Activated CD4-positive, alpha-beta T cell treated with anti-CD3 and anti-CD28 coated beads, Interleukin-2, amount 50 U/mL, for 48 hours (primary cell): ENCODE measurements at regions not wholly inside any gene's neighbourhood (a gene's known extent, or its start where the extent isn't known, plus 50 kb on each side); places are given as distances from the start of the nearest gene placed in this dataset.
"Not testable (repeated sequence)": the region's sequence is repeated elsewhere in the genome, so short reads cannot be mapped to it uniquely, and the experiment has no call there.

Experiments
- DNase-seq, 2 experiments: peaks; one replicate each; pipeline ENCODE4 v3.0.0-alpha.2; 2020

- DNase-seq, result no peak
Observed at GRCh38 chr18:59799383-59800015, 100.3 kb upstream of the PMAIP1 start.

GRCh38 chr18:59795882-59796281 lies 98.7 kb upstream of the CCBE1 start:
- no peak for DNase-seq

- DNase-seq, result no peak
Observed at GRCh38 chr18:59792353-59792752, 95.1 kb upstream of the CCBE1 start.

- DNase-seq, result not testable (repeated sequence)
Observed at GRCh38 chr18:59790346-59790936, 93.2 kb upstream of the CCBE1 start.

GRCh38 chr18:59788791-59789106 lies 91.5 kb upstream of the CCBE1 start:
- no peak for DNase-seq

GRCh38 chr18:59787998-59788790 lies 91.0 kb upstream of the CCBE1 start:
- no peak for DNase-seq

- DNase-seq, result no peak
Observed at GRCh38 chr18:59784694-59785093, 87.5 kb upstream of the CCBE1 start.

GRCh38 chr18:59783138-59783537 lies 85.9 kb upstream of the CCBE1 start:
- DNase-seq, result peak; percentile 11 to 23

GRCh38 chr18:59779979-59780378 lies 82.8 kb upstream of the CCBE1 start:
- no peak for DNase-seq

- no peak for DNase-seq
Observed at GRCh38 chr18:59778434-59778833, 81.2 kb upstream of the CCBE1 start.

- DNase-seq, result no peak
Observed at GRCh38 chr18:59777636-59778035, 80.4 kb upstream of the CCBE1 start.

GRCh38 chr18:59769129-59769865 lies 72.1 kb upstream of the CCBE1 start:
- no peak for DNase-seq

GRCh38 chr18:59768409-59768808 lies 71.2 kb upstream of the CCBE1 start:
- no peak for DNase-seq

- DNase-seq, result no peak
Observed at GRCh38 chr18:59767732-59768131, 70.5 kb upstream of the CCBE1 start.

- DNase-seq, result no peak
Observed at GRCh38 chr18:59765343-59765742, 68.1 kb upstream of the CCBE1 start.

GRCh38 chr18:59764281-59764680 lies 67.1 kb upstream of the CCBE1 start:
- DNase-seq, result no peak

GRCh38 chr18:59763541-59764136 lies 66.4 kb upstream of the CCBE1 start:
- no peak for DNase-seq

GRCh38 chr18:59760619-59761600 lies 63.7 kb upstream of the CCBE1 start:
- no peak for DNase-seq

- no peak for DNase-seq
Observed at GRCh38 chr18:59760212-59760611, 63.0 kb upstream of the CCBE1 start.

GRCh38 chr18:59758837-59759236 lies 61.6 kb upstream of the CCBE1 start:
- DNase-seq, result no peak

- no peak for DNase-seq
Observed at GRCh38 chr18:59758106-59758505, 60.9 kb upstream of the CCBE1 start.

- DNase-seq, result no peak
Observed at GRCh38 chr18:59752666-59753065, 55.4 kb upstream of the CCBE1 start.
